Natural killer cell (primary cell): ENCODE measurements at regions not wholly inside any gene's neighbourhood (a gene's known extent, or its start where the extent isn't known, plus 50 kb on each side); places are given as distances from the start of the nearest gene placed in this dataset.

Experiments
- ATAC-seq, 3 donors: fragments of 150-1000 bp in 2 of 3; fragments of 200-7000 bp in 1 of 3; cut with Tn5 transposase; 1 replicate in 1 of 3; 2 replicates in 2 of 3; pipeline ENCODE4 v1.10.0; 2021; ENCODE audit warnings: mild to moderate bottlenecking in 2 of 3, moderate library complexity in 2 of 3
- DNase-seq, 2 donors: peaks; one replicate each; pipeline versions ENCODE4 v3.0.0 to v3.0.0-alpha.2; 2013 to 2021; ENCODE audit warnings: mixed read lengths in 1 of 2
- H3K27ac ChIP-seq: one replicate; pipeline ENCODE4 v1.5.1; 2013; ENCODE audit warnings: mild to moderate bottlenecking, low read length
- H3K27me3 ChIP-seq: one replicate; pipeline ENCODE4 v1.6.1; 2013; ENCODE audit warnings: low read length; ENCODE audit not compliant: control insufficient read depth, insufficient read depth
- H3K36me3 ChIP-seq: one replicate; pipeline ENCODE4 v1.6.1; 2013; ENCODE audit warnings: low read length; ENCODE audit not compliant: control insufficient read depth, insufficient read depth
- H3K4me1 ChIP-seq: one replicate; pipeline ENCODE4 v1.6.1; 2013; ENCODE audit warnings: low read length; ENCODE audit not compliant: control insufficient read depth, insufficient read depth
- H3K4me3 ChIP-seq: one replicate; pipeline ENCODE4 v1.5.1; 2013; ENCODE audit warnings: low read length
- H3K9me3 ChIP-seq: one replicate; pipeline ENCODE4 v1.6.1; 2013; ENCODE audit warnings: low read length; ENCODE audit not compliant: control insufficient read depth, insufficient read depth
- H3K27ac Mint-ChIP-seq, 2 donors: one replicate each; pipeline ENCODE4 v1.8.0; 2022; ENCODE audit warnings: mild to moderate bottlenecking in 2 of 2, mixed read lengths in 2 of 2, moderate library complexity in 1 of 2
- H3K27me3 Mint-ChIP-seq, 2 donors: one replicate each; pipeline ENCODE4 v1.8.0; 2022; ENCODE audit warnings: low read depth in 2 of 2, mixed read lengths in 2 of 2
- H3K36me3 Mint-ChIP-seq: one replicate; pipeline ENCODE4 v1.8.0; 2022; ENCODE audit warnings: mixed read lengths
- H3K4me1 Mint-ChIP-seq, 2 donors: one replicate each; pipeline ENCODE4 v1.8.0; 2022; ENCODE audit warnings: mixed read lengths in 2 of 2
- H3K4me3 Mint-ChIP-seq: one replicate; pipeline ENCODE4 v1.8.0; 2022; ENCODE audit warnings: mild to moderate bottlenecking, moderate library complexity, mixed read lengths
- H3K9me3 Mint-ChIP-seq, 2 donors: one replicate each; pipeline ENCODE4 v1.8.0; 2022; ENCODE audit warnings: mixed read lengths in 2 of 2
- WGBS: methylation state at CpG from one replicate; pipeline ENCODE4 v1.1.7; 2013; ENCODE audit warnings: missing lambda C conversion rate; ENCODE audit not compliant: insufficient coverage; 5-methylcytosine and 5-hydroxymethylcytosine counted together
- intact Hi-C: fragments of 100-400 bp; cut with micrococcal nuclease; formaldehyde crosslinking; loops from one replicate; pipeline ENCODE4 v1.14.2; 2022
- TF ChIP-seq, protein P1 (sequence below): fragments of 200-600 bp; IDR thresholded peaks from one replicate; pipeline ENCODE4 v1.8.0; 2022; ENCODE audit warnings: antibody characterized with exemption

DNA sequence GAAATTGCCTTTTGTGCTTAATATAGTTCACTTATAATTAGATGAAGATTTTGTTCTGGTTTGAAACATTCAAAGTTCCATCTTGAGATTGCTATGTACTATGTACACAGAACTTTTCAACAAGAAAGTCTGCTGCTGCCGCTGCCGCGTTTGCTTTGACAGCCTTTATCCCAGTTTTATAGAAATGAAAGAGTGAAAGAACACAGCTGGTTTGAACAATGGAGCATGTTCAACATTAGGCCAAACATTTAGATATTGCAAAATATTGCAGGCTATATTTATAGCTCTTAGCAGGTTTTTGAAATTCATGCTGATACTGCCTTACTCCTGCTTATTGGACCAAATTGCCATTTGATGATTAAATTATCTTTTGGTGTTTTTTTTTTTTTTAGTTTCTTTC lies 299.8 kb upstream of the PRKD1 start:
- 95% methylated on average over 3 of the region's 3 CpGs for WGBS
- no peak overlapping the region for H3K27ac ChIP-seq
- no peaks in the 10 kb centered on the region for H3K4me1 ChIP-seq
- H3K36me3 Mint-ChIP-seq = no peaks in the 10 kb centered on the region
- ATAC-seq = no peak
- H3K27ac Mint-ChIP-seq = no peak overlapping the region
- H3K4me3 Mint-ChIP-seq = no peak overlapping the region
- H3K4me1 Mint-ChIP-seq = no peaks in the 10 kb centered on the region
- peaks cover 0 to 8% of the 10 kb centered on the region in 2 donors for H3K9me3 Mint-ChIP-seq
- TF ChIP-seq, protein P1, sequence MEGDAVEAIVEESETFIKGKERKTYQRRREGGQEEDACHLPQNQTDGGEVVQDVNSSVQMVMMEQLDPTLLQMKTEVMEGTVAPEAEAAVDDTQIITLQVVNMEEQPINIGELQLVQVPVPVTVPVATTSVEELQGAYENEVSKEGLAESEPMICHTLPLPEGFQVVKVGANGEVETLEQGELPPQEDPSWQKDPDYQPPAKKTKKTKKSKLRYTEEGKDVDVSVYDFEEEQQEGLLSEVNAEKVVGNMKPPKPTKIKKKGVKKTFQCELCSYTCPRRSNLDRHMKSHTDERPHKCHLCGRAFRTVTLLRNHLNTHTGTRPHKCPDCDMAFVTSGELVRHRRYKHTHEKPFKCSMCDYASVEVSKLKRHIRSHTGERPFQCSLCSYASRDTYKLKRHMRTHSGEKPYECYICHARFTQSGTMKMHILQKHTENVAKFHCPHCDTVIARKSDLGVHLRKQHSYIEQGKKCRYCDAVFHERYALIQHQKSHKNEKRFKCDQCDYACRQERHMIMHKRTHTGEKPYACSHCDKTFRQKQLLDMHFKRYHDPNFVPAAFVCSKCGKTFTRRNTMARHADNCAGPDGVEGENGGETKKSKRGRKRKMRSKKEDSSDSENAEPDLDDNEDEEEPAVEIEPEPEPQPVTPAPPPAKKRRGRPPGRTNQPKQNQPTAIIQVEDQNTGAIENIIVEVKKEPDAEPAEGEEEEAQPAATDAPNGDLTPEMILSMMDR = no peak
- H3K4me3 ChIP-seq = no peak overlapping the region
- H3K27me3 ChIP-seq = no peaks in the 10 kb centered on the region
- H3K9me3 ChIP-seq = peaks cover 2% of the 10 kb centered on the region
- DNase-seq = no peak
- no peaks in the 10 kb centered on the region for H3K27me3 Mint-ChIP-seq
- intact Hi-C loops = no loop called here
- no peaks in the 10 kb centered on the region for H3K36me3 ChIP-seq

DNA sequence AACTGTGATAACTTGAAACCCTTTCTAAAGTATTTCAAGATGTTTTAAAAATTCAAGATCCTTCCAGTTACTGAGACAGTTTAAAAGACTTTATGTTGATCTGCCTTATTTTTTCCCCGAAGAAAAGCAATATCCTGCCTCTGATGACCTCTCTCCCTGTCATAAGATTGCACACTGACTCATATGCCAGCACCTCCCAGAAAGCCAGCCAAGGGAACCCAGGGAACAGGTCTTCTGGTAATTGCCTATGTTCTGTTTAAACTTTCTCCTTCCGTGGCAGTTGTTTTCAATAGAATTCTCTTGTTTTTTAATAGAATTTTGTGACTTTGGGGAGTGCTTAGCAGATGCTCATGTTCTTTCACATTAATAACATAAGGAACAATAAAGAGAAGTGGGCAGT lies 300.2 kb upstream of the PRKD1 start:
- H3K9me3 ChIP-seq = peaks cover 2% of the 10 kb centered on the region
- Mint-ChIP-seq H3K9me3 (peaks cover 0 to 7% of the 10 kb centered on the region in 2 donors), H3K27ac (no peak overlapping the region), H3K36me3 (no peaks in the 10 kb centered on the region), H3K27me3 (no peaks in the 10 kb centered on the region), H3K4me3 (no peak overlapping the region), H3K4me1 (no peaks in the 10 kb centered on the region)
- intact Hi-C loops = no loop called here
- WGBS = 77% methylated on average over 1 of the region's 2 CpGs
- TF ChIP-seq, protein P1 = no peak
- ATAC-seq (no peak), DNase-seq (no peak)
- no peaks in the 10 kb centered on the region for H3K27me3 ChIP-seq
- H3K4me3 ChIP-seq = no peak overlapping the region
- no peaks in the 10 kb centered on the region for H3K36me3 ChIP-seq
- no peaks in the 10 kb centered on the region for H3K4me1 ChIP-seq
- H3K27ac ChIP-seq = no peak overlapping the region

- H3K27ac Mint-ChIP-seq = no peak overlapping the region
- no peak overlapping the region for H3K27ac ChIP-seq
- H3K27me3 Mint-ChIP-seq = no peaks in the 10 kb centered on the region
- DNase-seq (no peak), ATAC-seq (no peak)
- H3K4me3 ChIP-seq = no peak overlapping the region
- no peaks in the 10 kb centered on the region for H3K9me3 ChIP-seq
- intact Hi-C loops = no loop called here
- TF ChIP-seq, protein P1 = no peak
- no peaks in the 10 kb centered on the region for H3K36me3 Mint-ChIP-seq
- no peaks in the 10 kb centered on the region for H3K4me1 Mint-ChIP-seq
- no peaks in the 10 kb centered on the region for H3K36me3 ChIP-seq
- peaks cover 9 to 14% of the 10 kb centered on the region in 2 donors for H3K9me3 Mint-ChIP-seq
- WGBS = 80% methylated on average over 1 of the region's 3 CpGs
- H3K27me3 ChIP-seq = no peaks in the 10 kb centered on the region
- no peaks in the 10 kb centered on the region for H3K4me1 ChIP-seq
- no peak overlapping the region for H3K4me3 Mint-ChIP-seq
Measured at GRCh38 chr14:30230719-30231118, 303.1 kb upstream of the PRKD1 start.

DNA sequence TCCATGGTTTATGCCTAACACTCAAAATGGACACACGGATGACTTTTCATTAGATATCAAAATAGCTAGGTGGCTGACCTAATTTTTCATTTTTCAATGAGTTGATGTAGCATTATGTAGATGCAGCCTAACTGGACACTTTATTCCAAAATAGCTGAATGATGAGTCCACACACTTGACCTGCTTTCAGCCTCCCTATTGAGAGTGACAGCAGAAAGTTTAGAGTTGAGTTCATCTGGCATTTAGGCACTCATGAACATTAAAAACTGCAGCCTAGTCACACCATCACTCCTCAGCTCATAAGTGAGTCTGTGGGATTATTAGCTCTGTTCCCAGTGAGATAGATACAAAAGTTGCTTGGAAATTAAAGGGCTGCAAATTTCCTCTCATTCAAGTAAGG lies 307.3 kb upstream of the PRKD1 start:
- Histone ChIP-seq H3K4me1 (no peaks in the 10 kb centered on the region), H3K9me3 (no peaks in the 10 kb centered on the region)
- TF ChIP-seq, protein P1 = no peak

More for the DNA sequence above, 307.3 kb upstream of the PRKD1 start:
- Mint-ChIP-seq H3K9me3 (peaks cover 14 to 19% of the 10 kb centered on the region in 2 donors), H3K4me1 (no peaks in the 10 kb centered on the region), H3K27ac (no peak overlapping the region), H3K4me3 (no peak overlapping the region), H3K27me3 (no peaks in the 10 kb centered on the region), H3K36me3 (no peaks in the 10 kb centered on the region)
- no peaks in the 10 kb centered on the region for H3K36me3 ChIP-seq
- intact Hi-C loops = no loop called here
- no peaks in the 10 kb centered on the region for H3K27me3 ChIP-seq
- ATAC-seq (no peak), DNase-seq (no peak)
- WGBS = 100% methylated on average over 1 of the region's 1 CpG
- no peak overlapping the region for H3K4me3 ChIP-seq
- no peak overlapping the region for H3K27ac ChIP-seq
